Activated CD4-positive, alpha-beta T cell treated with anti-CD3 and anti-CD28 coated beads, Interleukin-2, amount 10 ng/mL, durations not matched to agents 7 days and 5 days (primary cell): ENCODE measurements at regions not wholly inside any gene's neighbourhood (a gene's known extent, or its start where the extent isn't known, plus 50 kb on each side); places are given as distances from the start of the nearest gene placed in this dataset.
"Not testable (repeated sequence)": the region's sequence is repeated elsewhere in the genome, so short reads cannot be mapped to it uniquely, and the experiment has no call there.

ENCODE experiments used
- CTCF ChIA-PET: fragments of 350-600 bp; sonication (Branson Sonifier 250); formaldehyde crosslinking; loops from one replicate; lab custom pipeline; 2021; ENCODE audit warnings: antibody characterized with exemption; lab: Charles Lee
- POLR2A ChIA-PET: fragments of 350-600 bp; sonication (Branson Sonifier 250); formaldehyde crosslinking; loops from one replicate; lab custom pipeline; 2021; ENCODE audit warnings: antibody characterized with exemption; lab: Charles Lee
- DNase-seq: peaks from one replicate; pipeline ENCODE4 v3.0.0-alpha.2; 2020
- H3K27ac Mint-ChIP-seq: one replicate; pipeline ENCODE4 v1.8.0; 2021; ENCODE audit warnings: mild to moderate bottlenecking, moderate library complexity, mixed read lengths
- H3K27me3 Mint-ChIP-seq: one replicate; pipeline ENCODE4 v1.8.0; 2021; ENCODE audit warnings: mixed read lengths
- H3K36me3 Mint-ChIP-seq: one replicate; pipeline ENCODE4 v1.8.0; 2021; ENCODE audit warnings: low read depth, mixed read lengths
- H3K4me1 Mint-ChIP-seq: one replicate; pipeline ENCODE4 v1.8.0; 2021; ENCODE audit warnings: mixed read lengths
- H3K4me3 Mint-ChIP-seq: one replicate; pipeline ENCODE4 v1.8.0; 2021; ENCODE audit warnings: mild to moderate bottlenecking, moderate library complexity, mixed read lengths
- H3K9me3 Mint-ChIP-seq: one replicate; pipeline ENCODE4 v1.8.0; 2021; ENCODE audit warnings: mixed read lengths

- DNase-seq = no peak
- Mint-ChIP-seq H3K27me3 (no peaks in the 10 kb centered on the region), H3K9me3 (no peaks in the 10 kb centered on the region), H3K36me3 (no peaks in the 10 kb centered on the region), H3K4me3 (no peak overlapping the region), H3K27ac (no peak overlapping the region), H3K4me1 (no peaks in the 10 kb centered on the region)
- POLR2A ChIA-PET = no interaction called here
- CTCF ChIA-PET = no interaction called here
Observed at GRCh38 chr2:155633887-155634570, 698.5 kb downstream of the NR4A2 start.

GRCh38 chr2:155633060-155633839 lies 699.3 kb downstream of the NR4A2 start:
- Mint-ChIP-seq H3K27ac (no peak overlapping the region), H3K36me3 (no peaks in the 10 kb centered on the region), H3K27me3 (no peaks in the 10 kb centered on the region), H3K9me3 (no peaks in the 10 kb centered on the region), H3K4me1 (no peaks in the 10 kb centered on the region), H3K4me3 (no peak overlapping the region)
- ChIA-PET CTCF (no interaction called here), POLR2A (no interaction called here)
- DNase-seq = no peak

DNA sequence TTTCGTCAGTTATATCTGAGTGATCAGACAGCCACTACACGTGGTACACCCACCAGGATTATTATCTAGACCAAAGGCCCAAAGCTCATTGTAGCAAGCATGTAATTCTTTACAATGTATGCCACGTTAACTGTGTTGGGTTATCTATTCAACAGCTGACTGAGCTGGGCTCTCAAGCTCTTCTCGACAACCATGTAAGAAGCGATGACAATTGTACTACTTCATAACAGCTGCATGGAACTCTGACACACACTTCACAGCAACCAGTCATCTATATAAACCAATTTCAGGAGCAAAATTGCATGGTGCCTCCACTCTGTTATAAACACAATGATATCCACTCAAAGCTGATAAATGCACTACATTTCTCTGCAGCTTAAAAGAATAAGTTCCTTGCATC lies 701.8 kb downstream of the NR4A2 start:
- no peak overlapping the region for H3K4me3 Mint-ChIP-seq
- no peaks in the 10 kb centered on the region for H3K36me3 Mint-ChIP-seq
- no peaks in the 10 kb centered on the region for H3K9me3 Mint-ChIP-seq
- H3K27me3 Mint-ChIP-seq = no peaks in the 10 kb centered on the region
- H3K4me1 Mint-ChIP-seq = no peaks in the 10 kb centered on the region
- CTCF ChIA-PET = no interaction called here
- no peak overlapping the region for H3K27ac Mint-ChIP-seq
- DNase-seq = no peak
- POLR2A ChIA-PET = no interaction called here

- ChIA-PET CTCF (no interaction called here), POLR2A (no interaction called here)
- no peak overlapping the region for H3K4me3 Mint-ChIP-seq
- DNase-seq = no peak
- no peak overlapping the region for H3K27ac Mint-ChIP-seq
- no peaks in the 10 kb centered on the region for H3K36me3 Mint-ChIP-seq
- no peaks in the 10 kb centered on the region for H3K4me1 Mint-ChIP-seq
- no peaks in the 10 kb centered on the region for H3K27me3 Mint-ChIP-seq
- H3K9me3 Mint-ChIP-seq = no peaks in the 10 kb centered on the region
Observed at GRCh38 chr2:155622443-155622842, 710.1 kb downstream of the NR4A2 start.

DNA sequence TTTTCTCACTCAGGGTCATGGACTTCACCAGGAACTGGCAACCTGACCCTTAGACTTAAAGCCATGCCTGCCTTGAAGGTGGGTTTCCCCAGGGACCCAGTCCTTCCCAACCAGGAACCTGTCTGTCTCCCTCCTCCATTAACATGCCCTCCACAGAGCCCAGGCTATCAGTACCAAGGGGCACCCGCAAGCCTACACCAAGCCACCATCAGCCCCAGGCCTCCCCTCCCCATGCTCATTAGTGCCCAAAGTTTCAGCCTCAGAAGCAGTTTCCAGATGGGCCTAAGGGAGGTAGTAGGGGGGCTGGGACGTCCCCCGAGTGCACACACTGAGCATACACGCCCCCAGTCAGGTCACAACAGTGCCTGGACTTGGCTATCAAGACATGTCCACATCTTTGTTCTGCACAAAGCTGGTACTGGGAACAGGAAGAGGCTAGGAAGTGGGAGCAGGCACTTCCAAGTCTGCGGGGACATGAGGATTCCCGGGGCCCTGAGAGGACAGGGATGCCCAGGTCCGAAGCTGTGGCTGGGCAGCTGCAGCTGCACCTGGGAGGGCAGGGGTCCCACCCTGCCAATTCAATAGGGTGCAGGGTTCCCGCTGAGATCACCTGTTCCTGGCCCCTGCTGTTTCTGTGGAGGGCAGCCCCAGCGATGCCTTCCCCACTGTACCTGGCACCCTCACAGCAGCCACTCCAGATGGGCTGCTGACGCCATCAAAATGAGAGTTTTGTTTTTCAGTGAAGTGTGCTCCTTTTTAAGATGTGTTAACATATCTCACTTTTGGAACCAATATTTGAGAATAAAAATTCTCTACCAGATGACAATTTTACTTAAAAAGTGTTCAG lies 731.4 kb downstream of the NR4A2 start:
- Mint-ChIP-seq H3K27ac (no peak overlapping the region), H3K36me3 (no peaks in the 10 kb centered on the region), H3K4me1 (no peaks in the 10 kb centered on the region), H3K4me3 (no peak overlapping the region), H3K9me3 (peaks cover 4% of the 10 kb centered on the region), H3K27me3 (no peaks in the 10 kb centered on the region)
- ChIA-PET POLR2A (no interaction called here), CTCF (interaction anchor here (0.5 kb wide), 1 partner anchor 422 kb away, joined by 6 read pairs; no protein-coding TSS in a partner anchor)
- no peak for DNase-seq

- peaks cover 4% of the 10 kb centered on the region for H3K9me3 Mint-ChIP-seq
- POLR2A ChIA-PET = no interaction called here
- DNase-seq = no peak
- no peaks in the 10 kb centered on the region for H3K27me3 Mint-ChIP-seq
- no peaks in the 10 kb centered on the region for H3K4me1 Mint-ChIP-seq
- no peak overlapping the region for H3K27ac Mint-ChIP-seq
- CTCF ChIA-PET = no interaction called here
- no peak overlapping the region for H3K4me3 Mint-ChIP-seq
- H3K36me3 Mint-ChIP-seq = no peaks in the 10 kb centered on the region
Observed at GRCh38 chr2:155600296-155600695, 732.2 kb downstream of the NR4A2 start.

GRCh38 chr2:155599834-155600233 lies 732.7 kb downstream of the NR4A2 start:
- Mint-ChIP-seq H3K9me3 (peaks cover 4% of the 10 kb centered on the region), H3K36me3 (no peaks in the 10 kb centered on the region), H3K27ac (no peak overlapping the region), H3K27me3 (no peaks in the 10 kb centered on the region), H3K4me1 (no peaks in the 10 kb centered on the region), H3K4me3 (no peak overlapping the region)
- ChIA-PET CTCF (no interaction called here), POLR2A (no interaction called here)
- no peak for DNase-seq

DNA sequence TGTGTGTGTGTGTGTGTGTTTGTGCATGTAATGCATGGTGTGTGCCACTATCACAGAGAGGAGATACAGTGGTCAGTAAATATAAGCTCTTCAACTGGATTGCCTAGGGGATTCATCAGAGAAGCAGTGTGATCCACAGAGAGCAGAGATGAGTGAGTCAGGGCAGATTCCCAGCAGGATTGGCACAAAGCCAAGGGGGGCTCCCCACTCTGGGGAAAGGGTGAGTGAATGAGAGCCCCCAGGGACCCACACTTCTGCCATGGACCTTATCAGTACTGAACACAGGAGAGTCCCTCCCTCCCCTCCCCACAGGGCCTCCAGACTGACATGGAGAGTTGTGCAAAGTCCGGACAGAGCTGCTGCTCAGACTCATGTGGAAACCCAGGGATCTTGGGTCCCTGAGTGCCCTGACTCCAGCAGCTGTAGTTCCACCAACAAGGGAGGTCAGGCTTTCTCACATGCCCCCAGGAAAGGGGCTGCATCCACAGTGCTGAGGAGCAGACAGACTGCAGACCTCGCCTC lies 748.8 kb downstream of the NR4A2 start:
- no peak overlapping the region for H3K27ac Mint-ChIP-seq
- H3K4me3 Mint-ChIP-seq = no peak overlapping the region
- peaks cover 2% of the 10 kb centered on the region for H3K9me3 Mint-ChIP-seq
- CTCF ChIA-PET = no interaction called here
- no peaks in the 10 kb centered on the region for H3K4me1 Mint-ChIP-seq
- no peaks in the 10 kb centered on the region for H3K36me3 Mint-ChIP-seq
- POLR2A ChIA-PET = no interaction called here
- no peak for DNase-seq
- H3K27me3 Mint-ChIP-seq = no peaks in the 10 kb centered on the region

GRCh38 chr2:155574941-155575340 lies 757.6 kb downstream of the NR4A2 start:
- H3K4me1 Mint-ChIP-seq = no peaks in the 10 kb centered on the region
- CTCF ChIA-PET = no interaction called here
- no peaks in the 10 kb centered on the region for H3K27me3 Mint-ChIP-seq
- H3K27ac Mint-ChIP-seq = no peak overlapping the region
- H3K4me3 Mint-ChIP-seq = no peak overlapping the region
- H3K36me3 Mint-ChIP-seq = no peaks in the 10 kb centered on the region
- POLR2A ChIA-PET = no interaction called here
- DNase-seq = no peak
- peaks cover 5% of the 10 kb centered on the region for H3K9me3 Mint-ChIP-seq

GRCh38 chr2:155547571-155547970 lies 785.0 kb downstream of the NR4A2 start:
- ChIA-PET POLR2A (no interaction called here), CTCF (no interaction called here)
- Mint-ChIP-seq H3K9me3 (peaks cover 3% of the 10 kb centered on the region), H3K4me3 (no peak overlapping the region), H3K27ac (no peak overlapping the region), H3K36me3 (no peaks in the 10 kb centered on the region), H3K27me3 (no peaks in the 10 kb centered on the region), H3K4me1 (no peaks in the 10 kb centered on the region)
- DNase-seq = no peak

GRCh38 chr2:155546721-155547555 lies 785.6 kb downstream of the NR4A2 start:
- H3K27ac Mint-ChIP-seq = no peak overlapping the region
- peaks cover 3% of the 10 kb centered on the region for H3K9me3 Mint-ChIP-seq
- POLR2A ChIA-PET = no interaction called here
- no peak for DNase-seq
- CTCF ChIA-PET = no interaction called here
- no peaks in the 10 kb centered on the region for H3K27me3 Mint-ChIP-seq
- H3K4me1 Mint-ChIP-seq = no peaks in the 10 kb centered on the region
- no peaks in the 10 kb centered on the region for H3K36me3 Mint-ChIP-seq
- no peak overlapping the region for H3K4me3 Mint-ChIP-seq

GRCh38 chr2:155539028-155539427 lies 793.5 kb downstream of the NR4A2 start:
- H3K36me3 Mint-ChIP-seq, DNase-seq, H3K4me3 Mint-ChIP-seq, H3K9me3 Mint-ChIP-seq, H3K4me1 Mint-ChIP-seq, POLR2A ChIA-PET, H3K27me3 Mint-ChIP-seq, CTCF ChIA-PET, H3K27ac Mint-ChIP-seq: not testable (repeated sequence)
